ENCODE measurements at regions not wholly inside any gene's neighbourhood (a gene's known extent, or its start where the extent isn't known, plus 50 kb on each side); places are given as distances from the start of the nearest gene placed in this dataset.

DNA sequence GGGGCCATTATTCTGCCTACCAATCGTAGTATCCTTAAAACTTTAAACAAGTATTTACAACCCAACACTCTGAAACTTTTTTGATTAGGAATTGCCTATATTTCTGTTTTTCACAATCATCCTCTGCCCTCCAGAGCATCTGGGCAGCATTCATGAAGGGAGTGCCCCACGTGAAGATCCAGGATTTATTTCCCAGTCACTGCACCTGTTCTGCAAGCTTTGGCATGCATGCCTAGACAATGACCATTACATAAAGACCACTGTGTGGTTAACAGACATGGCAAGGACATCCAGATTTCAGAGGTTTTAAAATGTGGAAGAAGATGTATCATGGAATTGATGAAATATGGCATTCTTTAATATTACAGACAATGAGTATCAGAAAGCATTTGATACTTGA lies 1083.8 kb downstream of the TBC1D22A start:
- no peak for TF ChIP-seq SALL2 (tag by site-specific recombination; IDR thresholded peaks at IDR 0.05; ENCODE audit: borderline replicate concordance)
- no peak for TF ChIP-seq ZNF174 (tag by site-specific recombination; IDR thresholded peaks at IDR 0.05)
- TF ChIP-seq ZEB2 (tag by site-specific recombination; IDR thresholded peaks at IDR 0.05), result no peak
- no peak for TF ChIP-seq SP2 (tag by site-specific recombination; IDR thresholded peaks at IDR 0.05)
